Prostate gland (tissue), 2 donors: ENCODE measurements at regions not wholly inside any gene's neighbourhood (a gene's known extent, or its start where the extent isn't known, plus 50 kb on each side); places are given as distances from the start of the nearest gene placed in this dataset.

Experiments used
- CTCF ChIP-seq, 4 experiments: fragments of 200-600 bp in 2 of 4; fragments of 450-650 bp in 2 of 4; sonication (generic) in 2 of 4; IDR thresholded peaks; 1 replicate in 3 of 4; 2 replicates in 1 of 4; pipeline ENCODE4 v1.5.1; 2016 to 2019; ENCODE audit warnings: antibody characterized with exemption in 4 of 4, mild to moderate bottlenecking in 2 of 4, moderate library complexity in 2 of 4
- POLR2A ChIP-seq: fragments of 450-650 bp; IDR thresholded peaks from one replicate; pipeline ENCODE4 v1.6.1; 2016; ENCODE audit warnings: antibody characterized with exemption, mild to moderate bottlenecking

- TF ChIP-seq CTCF (IDR thresholded peaks at IDR 0.05), result no peak
- no peak for TF ChIP-seq POLR2A
These were observed 59.1 kb upstream of the POU2AF1 start for GRCh38 chr11:111438168-111438567.
